OCI-LY7 (cell line): ENCODE measurements at regions not wholly inside any gene's neighbourhood (a gene's known extent, or its start where the extent isn't known, plus 50 kb on each side); places are given as distances from the start of the nearest gene placed in this dataset.

ENCODE experiments used
- EZH2phosphoT487 ChIP-seq: fragments of 200-600 bp; sonication (generic); IDR thresholded peaks from 2 replicates; pipeline ENCODE4 v1.6.1; 2018; ENCODE audit warnings: low read depth, borderline replicate concordance, mild to moderate bottlenecking, mixed run types, antibody characterized with exemption, low read length, moderate library complexity, mixed read lengths
- TF ChIP-seq, protein P1 (sequence below): fragments of 200-600 bp; sonication (generic); conservative IDR thresholded peaks from 2 replicates; pipeline ENCODE4 v1.5.1; 2014; ENCODE audit warnings: mild to moderate bottlenecking, antibody characterized with exemption, low read length, moderate library complexity, mixed read lengths

DNA sequence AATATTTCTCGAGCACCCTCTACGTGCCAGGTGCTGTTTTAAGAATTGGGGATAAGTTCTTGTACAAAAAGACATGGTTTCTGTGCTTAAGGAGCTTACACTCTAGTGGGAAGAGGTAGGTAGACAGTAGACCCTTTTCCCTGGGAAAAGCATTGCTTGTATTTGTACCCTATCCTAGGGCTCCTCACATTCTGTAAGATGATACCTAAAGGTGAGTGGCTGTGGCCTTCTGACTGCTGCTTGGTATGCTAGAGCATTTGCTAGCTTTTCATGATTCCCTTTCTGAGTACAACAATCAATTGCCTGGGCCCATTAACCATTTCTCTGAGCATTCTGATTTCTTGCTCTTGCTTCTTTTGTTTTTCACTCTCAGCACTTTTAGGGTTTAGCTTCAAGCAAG is 286.6 kb downstream of the ZIC3 start:
- TF ChIP-seq, protein P1, sequence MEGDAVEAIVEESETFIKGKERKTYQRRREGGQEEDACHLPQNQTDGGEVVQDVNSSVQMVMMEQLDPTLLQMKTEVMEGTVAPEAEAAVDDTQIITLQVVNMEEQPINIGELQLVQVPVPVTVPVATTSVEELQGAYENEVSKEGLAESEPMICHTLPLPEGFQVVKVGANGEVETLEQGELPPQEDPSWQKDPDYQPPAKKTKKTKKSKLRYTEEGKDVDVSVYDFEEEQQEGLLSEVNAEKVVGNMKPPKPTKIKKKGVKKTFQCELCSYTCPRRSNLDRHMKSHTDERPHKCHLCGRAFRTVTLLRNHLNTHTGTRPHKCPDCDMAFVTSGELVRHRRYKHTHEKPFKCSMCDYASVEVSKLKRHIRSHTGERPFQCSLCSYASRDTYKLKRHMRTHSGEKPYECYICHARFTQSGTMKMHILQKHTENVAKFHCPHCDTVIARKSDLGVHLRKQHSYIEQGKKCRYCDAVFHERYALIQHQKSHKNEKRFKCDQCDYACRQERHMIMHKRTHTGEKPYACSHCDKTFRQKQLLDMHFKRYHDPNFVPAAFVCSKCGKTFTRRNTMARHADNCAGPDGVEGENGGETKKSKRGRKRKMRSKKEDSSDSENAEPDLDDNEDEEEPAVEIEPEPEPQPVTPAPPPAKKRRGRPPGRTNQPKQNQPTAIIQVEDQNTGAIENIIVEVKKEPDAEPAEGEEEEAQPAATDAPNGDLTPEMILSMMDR, result no peak
- TF ChIP-seq EZH2phosphoT487, result no peak
